ENCODE measurements at regions not wholly inside any gene's neighbourhood (a gene's known extent, or its start where the extent isn't known, plus 50 kb on each side); places are given as distances from the start of the nearest gene placed in this dataset.

- TF ChIP-seq, protein P1, sequence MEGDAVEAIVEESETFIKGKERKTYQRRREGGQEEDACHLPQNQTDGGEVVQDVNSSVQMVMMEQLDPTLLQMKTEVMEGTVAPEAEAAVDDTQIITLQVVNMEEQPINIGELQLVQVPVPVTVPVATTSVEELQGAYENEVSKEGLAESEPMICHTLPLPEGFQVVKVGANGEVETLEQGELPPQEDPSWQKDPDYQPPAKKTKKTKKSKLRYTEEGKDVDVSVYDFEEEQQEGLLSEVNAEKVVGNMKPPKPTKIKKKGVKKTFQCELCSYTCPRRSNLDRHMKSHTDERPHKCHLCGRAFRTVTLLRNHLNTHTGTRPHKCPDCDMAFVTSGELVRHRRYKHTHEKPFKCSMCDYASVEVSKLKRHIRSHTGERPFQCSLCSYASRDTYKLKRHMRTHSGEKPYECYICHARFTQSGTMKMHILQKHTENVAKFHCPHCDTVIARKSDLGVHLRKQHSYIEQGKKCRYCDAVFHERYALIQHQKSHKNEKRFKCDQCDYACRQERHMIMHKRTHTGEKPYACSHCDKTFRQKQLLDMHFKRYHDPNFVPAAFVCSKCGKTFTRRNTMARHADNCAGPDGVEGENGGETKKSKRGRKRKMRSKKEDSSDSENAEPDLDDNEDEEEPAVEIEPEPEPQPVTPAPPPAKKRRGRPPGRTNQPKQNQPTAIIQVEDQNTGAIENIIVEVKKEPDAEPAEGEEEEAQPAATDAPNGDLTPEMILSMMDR (IDR thresholded peaks at IDR 0.05): no peak
- no peak for TF ChIP-seq POLR2A (IDR thresholded peaks at IDR 0.05)
Measured at GRCh38 chr6:139766796-139767195, 392.3 kb upstream of the CITED2 start.
